T47D (cell line): ENCODE measurements at regions not wholly inside any gene's neighbourhood (a gene's known extent, or its start where the extent isn't known, plus 50 kb on each side); places are given as distances from the start of the nearest gene placed in this dataset.

Source experiments
- DNase-seq, 2 experiments: peaks; one replicate each; pipeline versions ENCODE4 v3.0.0 to v3.0.0-alpha.2; 2011 to 2012; ENCODE audit warnings: low read depth in 1 of 2, low spot score in 1 of 2
- JUND ChIP-seq: IDR thresholded peaks from 2 replicates; pipeline ENCODE4 v1.6.1; 2012; ENCODE audit warnings: low read depth
- in situ Hi-C: cut with HindIII; loops from 2 replicates; pipeline ENCODE4 v1.10.0; 2016; ENCODE audit warnings: low sequenced_read_pairs, low pct_unique_long_range_greater_than_20kb

DNA sequence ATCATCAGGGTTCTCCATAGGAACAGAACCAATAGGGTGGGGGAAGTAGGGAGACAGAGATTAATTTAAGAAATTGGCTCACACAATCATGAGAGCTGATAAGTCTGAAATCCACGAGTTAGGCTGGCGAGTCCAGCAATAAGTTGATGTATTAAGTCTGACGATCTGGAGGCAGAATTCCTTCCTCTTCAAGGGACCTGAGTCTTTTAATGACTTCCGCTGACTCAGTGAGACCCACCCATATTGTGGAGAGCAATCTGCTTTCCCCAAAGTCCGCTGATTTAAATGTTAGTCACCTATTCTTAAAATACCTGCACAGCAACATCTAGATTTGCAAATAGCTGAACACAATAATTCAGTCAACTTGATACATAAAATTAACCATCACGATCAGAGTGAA is 97.8 kb downstream of the SPTSSA start:
- in situ Hi-C loops: no loop called here
- TF ChIP-seq JUND: no peak
- no peak for DNase-seq

DNA sequence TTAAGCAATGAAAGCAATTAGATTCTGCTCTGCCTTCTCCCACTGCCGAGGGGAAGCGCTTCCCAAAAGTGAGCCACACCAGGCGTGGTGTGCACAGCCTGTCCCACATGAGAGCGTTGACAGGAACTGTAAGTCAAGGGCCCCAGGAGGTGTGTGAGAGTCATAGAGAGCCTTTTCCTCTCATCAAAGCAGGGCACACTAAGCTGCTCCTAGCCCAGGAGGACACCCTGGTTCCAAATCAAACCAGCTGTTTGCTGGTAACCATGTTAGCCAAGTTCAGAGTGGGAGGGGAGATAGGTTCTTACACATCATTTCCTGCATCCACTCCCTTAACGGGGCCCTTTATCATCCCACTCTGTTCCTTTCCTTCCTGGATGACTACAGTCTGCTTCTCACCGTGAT is 98.3 kb downstream of the SPTSSA start:
- in situ Hi-C loops: no loop called here
- DNase-seq: no peak
- TF ChIP-seq JUND: no peak

DNA sequence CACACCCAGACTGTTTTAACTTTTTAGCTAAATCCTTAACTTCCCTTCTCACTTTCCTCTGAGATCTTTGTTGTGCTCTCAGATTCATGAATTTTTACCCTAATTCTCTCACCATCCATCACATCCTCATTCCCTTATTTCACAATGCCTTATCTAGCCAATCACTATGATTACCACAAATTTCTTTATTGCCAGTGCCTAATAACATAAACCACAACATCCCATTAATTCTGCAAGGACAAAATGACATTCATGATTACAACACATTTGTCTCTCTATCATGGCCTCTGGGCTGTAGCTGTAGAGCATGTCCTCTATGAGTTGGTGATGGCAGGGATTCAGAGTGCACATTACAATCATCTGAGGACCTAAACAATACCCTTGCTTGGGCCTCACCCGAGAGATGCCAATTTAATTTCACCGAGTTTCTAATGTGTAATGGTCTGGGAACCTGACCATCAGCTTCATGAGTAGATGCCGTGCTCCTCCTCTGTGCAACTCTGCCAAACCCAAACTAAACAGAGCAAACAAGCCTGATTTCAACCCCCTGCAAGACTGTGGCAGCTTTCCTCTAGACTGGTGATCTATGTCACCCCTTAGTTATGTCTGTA is 99.3 kb downstream of the SPTSSA start:
- TF ChIP-seq JUND: no peak
- no peak for DNase-seq
- in situ Hi-C loops: no loop called here

DNA sequence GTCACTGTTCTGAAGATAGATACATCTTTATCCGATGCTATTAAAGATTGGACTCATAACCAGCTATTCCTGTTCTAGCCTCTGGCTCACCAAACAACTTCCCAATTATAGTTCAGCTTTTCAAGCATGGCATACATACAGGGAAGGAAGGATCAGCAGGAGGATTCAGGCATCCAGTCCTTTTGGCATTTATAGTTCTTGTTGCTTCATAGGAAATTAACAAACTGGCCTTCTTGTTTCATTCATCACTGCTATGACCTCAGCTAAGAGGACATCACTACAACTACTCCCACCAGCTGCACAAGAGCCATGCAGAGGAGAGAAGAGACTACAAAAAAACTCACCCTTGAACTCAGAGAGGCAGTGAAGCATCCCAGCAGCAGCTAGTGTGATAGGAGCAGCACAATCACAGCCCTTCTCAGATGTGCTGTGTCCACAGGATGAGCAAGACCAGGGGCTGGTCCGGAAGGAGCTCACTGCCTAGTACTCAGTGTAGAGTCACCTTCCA is 100.5 kb downstream of the SPTSSA start:
- in situ Hi-C loops: no loop called here
- DNase-seq: peak in 1 of 2 experiments; percentile 63
- no peak for TF ChIP-seq JUND

DNA sequence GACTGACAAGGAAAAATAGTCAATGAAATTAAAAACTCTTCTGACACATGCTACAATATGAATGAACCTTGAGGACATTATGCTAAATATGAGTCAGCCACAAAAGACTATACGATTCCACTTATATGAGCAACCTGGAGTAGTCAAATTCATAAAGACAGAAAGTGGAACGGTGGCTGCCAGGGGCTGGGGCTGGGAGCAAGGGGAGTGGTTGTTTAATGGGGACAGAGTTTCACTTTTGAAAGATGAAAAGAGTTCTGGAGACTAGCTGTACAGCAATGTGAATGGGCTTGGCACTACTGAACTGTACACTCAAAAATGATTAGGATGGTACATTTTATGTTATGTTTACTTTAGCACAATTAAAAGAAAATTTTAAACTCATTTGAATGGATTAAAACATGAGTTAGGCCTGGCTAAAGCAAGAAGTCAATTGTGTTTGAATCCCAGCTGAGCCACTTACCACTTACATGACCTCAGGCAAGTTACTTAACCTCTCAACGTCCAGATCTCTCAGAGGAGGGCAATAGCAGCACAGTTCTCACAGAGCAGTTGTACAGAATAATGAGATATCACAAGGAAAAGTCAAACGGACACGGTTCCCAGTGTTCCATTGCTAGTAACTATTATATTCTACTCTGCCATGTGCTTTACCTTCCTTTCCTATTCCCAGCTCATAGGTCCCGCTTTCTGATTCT is 102.5 kb downstream of the SPTSSA start:
- no peak for DNase-seq
- no peak for TF ChIP-seq JUND
- in situ Hi-C loops: no loop called here

DNA sequence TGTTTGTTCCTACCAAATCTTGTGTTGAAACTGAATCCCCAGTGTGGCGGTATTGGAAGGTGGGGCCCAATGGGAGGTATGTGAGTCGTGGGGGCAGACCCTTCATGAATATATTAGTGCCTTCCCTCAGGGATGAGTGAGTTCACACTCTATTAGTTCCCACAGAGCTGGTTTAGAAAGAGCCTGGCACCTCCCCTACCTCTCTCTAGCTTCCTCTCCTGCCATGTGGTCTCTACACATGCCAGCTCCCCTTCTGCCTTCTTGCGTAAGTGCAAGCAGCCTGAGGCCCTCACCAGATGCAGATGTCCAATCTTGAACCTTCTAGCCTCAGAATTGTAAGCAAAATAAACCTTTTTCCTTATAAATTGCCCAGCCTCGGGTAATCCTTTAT is 105.8 kb downstream of the SPTSSA start:
- TF ChIP-seq JUND: no peak
- no peak for DNase-seq
- in situ Hi-C loops: no loop called here

DNA sequence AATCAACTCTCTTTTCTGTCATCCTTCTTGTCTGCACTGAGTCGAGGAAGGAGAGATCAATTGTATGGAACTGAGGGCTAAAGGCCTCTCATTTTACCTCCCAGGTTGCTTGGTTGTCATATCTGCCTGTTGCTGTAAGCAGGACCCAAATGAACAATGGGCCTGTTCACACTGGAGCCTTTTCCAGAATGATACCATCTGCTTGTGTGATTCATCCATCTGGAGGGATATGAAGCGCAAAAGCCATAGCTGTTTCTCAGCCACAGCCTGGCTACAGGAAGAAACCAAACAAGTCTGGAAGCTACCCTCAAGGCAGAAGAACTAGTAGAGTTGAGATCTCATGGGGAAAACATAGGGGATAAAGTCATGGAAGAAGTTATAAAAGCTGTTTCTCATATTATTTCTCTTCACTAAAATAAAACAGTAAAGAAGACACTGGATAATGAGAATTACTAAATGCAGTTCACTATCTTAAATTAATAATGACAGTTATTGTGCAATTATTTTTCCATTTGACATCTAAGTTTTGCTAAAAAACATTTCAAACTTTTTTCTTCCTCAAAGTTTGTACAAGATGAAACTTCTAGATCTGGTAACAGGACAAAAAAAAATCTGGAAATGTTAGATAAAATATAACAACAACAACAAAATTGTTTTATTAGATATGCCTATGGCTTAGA is 106.3 kb downstream of the SPTSSA start:
- in situ Hi-C loops: no loop called here
- peak in 1 of 2 experiments; percentile 40 for DNase-seq
- no peak for TF ChIP-seq JUND

DNA sequence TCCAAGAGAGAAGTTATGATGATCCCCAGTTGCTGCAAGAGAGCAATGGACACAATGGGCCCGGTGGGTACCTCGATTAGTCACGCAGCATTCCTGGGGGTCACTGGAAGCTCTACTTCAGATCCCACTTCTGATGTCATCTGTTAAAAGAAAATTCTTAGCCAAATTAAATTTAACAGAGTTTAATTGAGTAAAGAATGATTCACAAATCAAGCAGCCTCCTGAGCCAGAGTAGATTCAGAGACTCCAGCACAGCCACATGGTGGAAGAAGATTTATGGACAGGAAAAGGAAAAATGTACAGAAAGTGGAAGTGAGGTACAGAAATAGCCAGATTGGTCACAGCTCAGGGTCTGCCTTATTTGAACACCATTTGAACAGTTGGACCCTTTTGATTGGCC is 107.5 kb downstream of the SPTSSA start:
- in situ Hi-C loops: no loop called here
- DNase-seq: no peak
- no peak for TF ChIP-seq JUND

DNA sequence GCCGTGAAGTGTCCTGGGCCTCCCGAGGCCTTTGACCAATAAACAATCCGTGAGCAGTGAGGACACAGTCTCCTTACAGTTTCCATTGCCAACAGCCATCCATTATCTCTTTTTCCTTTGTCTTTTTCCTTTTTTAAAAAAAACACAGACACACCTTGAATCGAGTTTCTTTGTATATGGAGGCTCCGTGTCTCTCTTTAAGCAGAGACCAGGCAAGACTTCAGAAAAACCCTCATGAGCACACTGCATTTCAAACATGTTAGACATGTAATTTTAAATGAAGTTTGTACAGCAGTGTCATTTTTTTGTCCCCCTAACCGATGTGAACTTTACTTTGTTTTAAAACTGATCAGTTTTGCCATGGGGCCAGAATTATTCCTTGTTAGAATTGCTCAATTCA is 111.1 kb downstream of the SPTSSA start:
- no peak for DNase-seq
- TF ChIP-seq JUND: no peak
- in situ Hi-C loops: no loop called here

DNA sequence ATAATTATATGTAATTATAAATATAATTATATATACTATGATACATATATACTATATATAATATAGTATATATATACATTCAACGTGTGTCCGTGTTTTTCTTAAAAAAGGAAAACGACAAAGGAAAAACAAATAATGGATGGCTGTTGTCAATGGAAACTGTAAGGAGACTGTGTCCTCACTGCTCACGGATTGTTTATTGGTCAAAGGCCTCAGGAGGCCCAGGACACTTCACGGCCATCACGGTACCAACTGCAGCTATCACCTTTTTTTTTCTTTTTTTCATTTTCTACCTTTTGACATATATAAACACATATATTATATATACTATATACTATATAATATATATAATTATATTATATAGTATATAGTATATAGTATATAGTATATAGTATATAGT is 113.4 kb downstream of the SPTSSA start:
- in situ Hi-C loops: no loop called here
- no peak for TF ChIP-seq JUND
- DNase-seq: no peak

DNA sequence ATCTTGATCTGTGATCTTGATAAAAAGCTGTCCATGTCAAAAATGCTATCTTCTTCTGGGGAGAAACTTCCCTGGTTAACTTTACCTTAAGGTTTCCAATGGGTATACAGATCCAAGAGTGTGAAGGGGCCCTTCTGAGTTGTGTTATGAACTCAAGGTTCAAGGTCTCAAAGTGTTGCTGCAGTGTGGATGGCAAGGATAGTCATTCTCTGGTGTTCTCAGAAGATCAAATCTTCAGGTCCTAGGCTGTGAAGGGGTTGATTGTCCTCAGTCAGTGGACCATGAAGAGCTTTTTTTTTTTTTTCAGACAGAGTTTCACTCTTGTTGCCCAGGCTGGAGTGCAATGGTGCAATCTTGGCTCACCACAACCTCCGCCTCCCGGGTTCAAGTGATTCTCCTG is 114.4 kb downstream of the SPTSSA start:
- in situ Hi-C loops: no loop called here
- TF ChIP-seq JUND: no peak
- DNase-seq: no peak

DNA sequence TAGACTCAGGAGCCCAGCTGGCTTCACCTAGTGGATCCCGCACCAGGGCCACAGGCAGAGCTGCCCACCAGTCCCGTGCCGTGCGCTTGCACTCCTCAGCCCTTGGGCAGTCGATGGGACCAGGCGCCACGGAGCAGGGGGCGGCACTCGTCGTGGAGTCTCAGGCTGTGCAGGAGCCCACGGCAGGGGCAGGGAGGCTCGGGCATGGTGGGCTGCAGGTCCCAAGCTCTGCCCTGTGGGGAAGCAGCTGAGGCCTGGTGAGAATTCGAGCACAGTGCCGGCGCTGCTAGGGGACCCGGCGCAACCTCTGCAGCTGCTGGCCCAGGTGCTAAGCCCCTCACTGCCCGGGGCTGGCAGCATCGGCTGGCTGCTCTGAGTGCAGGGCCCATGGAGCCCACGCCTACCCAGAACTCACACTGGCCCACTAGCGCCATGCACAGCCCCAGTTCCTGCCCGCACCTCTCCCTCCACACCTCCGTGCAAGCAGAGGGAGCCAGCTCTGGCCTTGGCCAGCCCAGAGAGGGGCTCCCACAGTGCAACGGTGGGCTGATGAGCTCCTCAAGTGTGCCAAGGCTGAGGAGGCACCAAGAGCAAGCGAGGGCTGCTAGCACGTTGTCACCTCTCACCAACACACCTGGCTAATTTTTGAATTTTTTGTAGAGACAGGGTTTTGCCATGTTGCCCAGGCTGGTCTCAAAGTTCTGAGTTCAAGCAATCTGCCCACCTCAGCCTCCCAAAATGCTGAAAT is 116.1 kb downstream of the SPTSSA start:
- no peak for TF ChIP-seq JUND
- in situ Hi-C loops: no loop called here
- no peak for DNase-seq

DNA sequence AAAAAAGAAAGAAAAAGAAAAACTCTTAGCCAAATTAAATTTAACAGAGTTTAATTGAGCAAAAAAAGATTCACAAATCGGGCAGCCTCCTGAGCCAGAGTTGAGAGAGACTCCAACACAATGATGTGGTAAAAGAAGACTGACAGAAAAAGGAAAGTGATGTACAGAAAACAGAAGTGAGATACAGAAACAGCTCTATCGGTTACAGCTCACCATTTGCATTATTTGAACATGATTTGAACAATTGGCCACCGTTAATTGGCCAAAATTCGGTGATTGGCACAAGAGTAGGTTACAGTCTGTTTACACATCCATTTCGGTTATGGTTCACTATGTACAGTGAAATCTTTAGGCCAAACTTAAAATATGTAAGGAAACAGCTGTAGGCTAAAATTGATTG is 117.7 kb downstream of the SPTSSA start:
- in situ Hi-C loops: no loop called here
- TF ChIP-seq JUND: no peak

More for the DNA sequence above, 117.7 kb downstream of the SPTSSA start:
- DNase-seq: no peak
